Heart left ventricle (tissue), 13 donors: ENCODE measurements at regions not wholly inside any gene's neighbourhood (a gene's known extent, or its start where the extent isn't known, plus 50 kb on each side); places are given as distances from the start of the nearest gene placed in this dataset.

Source experiments
- CTCF ChIP-seq, 12 donors: fragments of 200-600 bp; sonication (generic) in 4 of 12; IDR thresholded peaks; one replicate each; pipeline versions ENCODE4 v1.5.0 to v1.8.0; 2018 to 2022; ENCODE audit warnings: antibody characterized with exemption in 12 of 12, mild to moderate bottlenecking in 5 of 12
- POLR2A ChIP-seq, 2 donors: fragments of 450-650 bp; IDR thresholded peaks; one replicate each; pipeline ENCODE4 v1.6.1; 2017; ENCODE audit warnings: antibody characterized with exemption in 2 of 2, mild to moderate bottlenecking in 2 of 2, moderate library complexity in 2 of 2
- donor health status: ischemic (EF 13 %, LVEDD 7.1; RV severe dilation, severe dysfunction).
- donor health status: DM: no; HTN: yes; CAD: no.
- donor health status: DM: no; HTN: no; CAD: no.
- donor health status: ischemic (EF 25% LVEDD 6.9; RV normal size, moderate dysfunction).
- donor health status: ischemic (EF 25% LVEDD 5.7; RV mildly dilated, moderate dysfunction).
- donor health status: ischemic (EF 35%, LVEDD 5.7; RV mildly dilated, moderate dysfunction).
- donor health status: nonischemic (EF 11% LVEDD 7.7; RV severe dilation, severe dysfunction).
- donor health status: DM: yes; HTN: yes; CAD: no.
- donor health status: PGD.
- donor health status: ischemic (EF 29% LVEDD 5.4; RV normal size, mild dysfunction).
- donor health status: nonischemic (EF 23%, LVEDD 6.1; RV moderate dilation, normal function).

GRCh38 chr13:29943686-29944085, 93.3 kb upstream of the UBL3 start:
- no peak for TF ChIP-seq POLR2A (IDR thresholded peaks at IDR 0.05)
- no peak for TF ChIP-seq CTCF (IDR thresholded peaks at IDR 0.05)
